ENCODE measurements at regions not wholly inside any gene's neighbourhood (a gene's known extent, or its start where the extent isn't known, plus 50 kb on each side); places are given as distances from the start of the nearest gene placed in this dataset.

DNA sequence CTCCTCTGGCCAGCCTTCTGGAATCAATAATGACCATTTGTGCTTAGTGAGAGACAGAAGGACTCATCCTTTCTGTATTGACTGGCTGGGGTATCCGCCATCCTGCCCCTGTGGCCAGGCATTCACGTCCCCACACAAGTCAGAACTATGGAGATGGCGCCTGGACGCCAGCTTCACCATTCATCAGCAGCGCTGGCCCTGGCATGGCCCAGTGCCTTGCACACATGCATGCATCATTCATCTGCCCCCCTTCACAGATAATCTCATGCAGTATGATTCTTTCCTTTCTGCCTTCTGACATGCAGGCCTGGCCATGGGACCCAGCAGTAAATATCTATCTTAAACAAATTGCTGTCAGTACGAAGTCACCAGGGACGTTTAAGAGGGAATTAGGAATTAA, 114.8 kb upstream of the MKI67 start:
- TF ChIP-seq, protein P1, sequence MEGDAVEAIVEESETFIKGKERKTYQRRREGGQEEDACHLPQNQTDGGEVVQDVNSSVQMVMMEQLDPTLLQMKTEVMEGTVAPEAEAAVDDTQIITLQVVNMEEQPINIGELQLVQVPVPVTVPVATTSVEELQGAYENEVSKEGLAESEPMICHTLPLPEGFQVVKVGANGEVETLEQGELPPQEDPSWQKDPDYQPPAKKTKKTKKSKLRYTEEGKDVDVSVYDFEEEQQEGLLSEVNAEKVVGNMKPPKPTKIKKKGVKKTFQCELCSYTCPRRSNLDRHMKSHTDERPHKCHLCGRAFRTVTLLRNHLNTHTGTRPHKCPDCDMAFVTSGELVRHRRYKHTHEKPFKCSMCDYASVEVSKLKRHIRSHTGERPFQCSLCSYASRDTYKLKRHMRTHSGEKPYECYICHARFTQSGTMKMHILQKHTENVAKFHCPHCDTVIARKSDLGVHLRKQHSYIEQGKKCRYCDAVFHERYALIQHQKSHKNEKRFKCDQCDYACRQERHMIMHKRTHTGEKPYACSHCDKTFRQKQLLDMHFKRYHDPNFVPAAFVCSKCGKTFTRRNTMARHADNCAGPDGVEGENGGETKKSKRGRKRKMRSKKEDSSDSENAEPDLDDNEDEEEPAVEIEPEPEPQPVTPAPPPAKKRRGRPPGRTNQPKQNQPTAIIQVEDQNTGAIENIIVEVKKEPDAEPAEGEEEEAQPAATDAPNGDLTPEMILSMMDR (IDR thresholded peaks at IDR 0.05) = no peak
- TF ChIP-seq POLR2A (IDR thresholded peaks at IDR 0.05) = no peak

All from lower leg skin (tissue), 3 donors.